ENCODE measurements at regions not wholly inside any gene's neighbourhood (a gene's known extent, or its start where the extent isn't known, plus 50 kb on each side); places are given as distances from the start of the nearest gene placed in this dataset.

GRCh38 chr1:98084188-98084587 is 163.4 kb upstream of the DPYD start:
- no peak for TF ChIP-seq CTCF (IDR thresholded peaks at IDR 0.05; ENCODE audit: low read depth, low read length, missing control alignments)

DNA sequence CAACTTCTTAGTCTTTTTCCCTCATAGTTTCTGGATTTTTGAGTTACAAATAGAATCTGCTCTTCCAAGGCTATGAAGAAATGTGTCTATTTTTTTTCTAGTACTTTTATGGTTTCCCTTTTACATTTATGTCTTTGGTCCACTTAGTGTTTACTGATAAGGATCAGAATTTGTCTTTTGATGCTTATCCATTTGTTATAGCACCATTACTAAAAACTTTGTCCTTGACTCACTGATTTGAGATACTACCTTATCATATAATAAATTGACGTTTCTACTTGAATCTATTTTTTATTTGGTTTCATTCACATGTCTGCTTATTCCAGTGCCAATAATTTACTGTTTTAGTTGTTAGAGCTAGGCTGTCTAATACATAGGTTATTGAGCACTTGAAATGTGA is 161.1 kb upstream of the DPYD start:
- in situ Hi-C loops (cut with HindIII; ENCODE audit: low sequenced_read_pairs) = no loop called here
- no peak overlapping the region for H3K4me3 ChIP-seq (ENCODE audit: low read depth, low read length)
- no peak for DNase-seq (ENCODE audit: low read depth)
- no peak for TF ChIP-seq CTCF (IDR thresholded peaks at IDR 0.05; ENCODE audit: low read depth, low read length, missing control alignments)

More at GRCh38 chr1:98084188-98084587, 163.4 kb upstream of the DPYD start:
- in situ Hi-C loops (cut with HindIII; ENCODE audit: low sequenced_read_pairs) = no loop called here
- no peak overlapping the region for H3K4me3 ChIP-seq (ENCODE audit: low read depth, low read length)
- DNase-seq (ENCODE audit: low read depth) = no peak

GRCh38 chr1:98078596-98078995 is 157.8 kb upstream of the DPYD start:
- in situ Hi-C loops (cut with HindIII; ENCODE audit: low sequenced_read_pairs) = no loop called here
- H3K4me3 ChIP-seq (ENCODE audit: low read depth, low read length) = no peak overlapping the region
- DNase-seq (ENCODE audit: low read depth) = no peak
- TF ChIP-seq CTCF (IDR thresholded peaks at IDR 0.05; ENCODE audit: low read depth, low read length, missing control alignments) = no peak

DNA sequence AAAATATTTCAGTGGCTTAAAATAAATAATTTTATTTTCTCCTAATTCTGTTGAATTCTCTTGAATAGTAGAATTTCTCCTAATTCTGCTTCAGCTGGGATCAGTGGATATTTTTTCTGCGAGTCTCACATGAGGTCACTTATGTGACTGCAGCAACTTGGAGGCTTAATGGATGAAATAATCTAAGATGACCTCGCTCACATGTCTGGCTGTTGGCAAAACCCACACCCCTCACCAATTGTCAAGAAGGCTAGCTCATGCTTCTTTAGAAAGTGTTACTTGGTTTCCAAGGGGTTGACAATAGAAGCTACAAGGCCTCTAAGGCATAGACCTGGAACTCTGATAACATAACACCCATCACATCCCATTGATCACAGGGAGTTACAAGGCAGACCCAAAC is 156.9 kb upstream of the DPYD start:
- no peak for TF ChIP-seq CTCF (IDR thresholded peaks at IDR 0.05; ENCODE audit: low read depth, low read length, missing control alignments)
- no peak overlapping the region for H3K4me3 ChIP-seq (ENCODE audit: low read depth, low read length)
- no peak for DNase-seq (ENCODE audit: low read depth)
- in situ Hi-C loops (cut with HindIII; ENCODE audit: low sequenced_read_pairs) = no loop called here

DNA sequence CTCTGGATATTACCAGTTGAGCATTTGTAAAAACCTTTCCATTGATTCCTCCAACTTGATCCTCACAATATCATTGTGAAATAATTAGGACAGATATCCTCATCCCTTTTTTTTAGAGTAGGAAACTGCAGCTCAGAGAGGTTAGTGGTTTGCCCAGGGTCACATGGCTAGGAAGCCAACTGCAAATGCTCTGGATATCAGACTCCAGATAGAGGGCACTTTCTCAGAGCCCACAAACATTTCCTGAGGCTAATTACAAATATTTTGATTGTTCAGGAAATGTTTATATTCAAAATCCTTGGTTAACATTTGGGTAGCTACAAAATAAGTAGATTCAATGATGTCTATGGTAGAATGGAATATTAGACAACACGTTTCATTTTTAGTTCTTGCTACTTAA is 154.8 kb upstream of the DPYD start:
- no peak for TF ChIP-seq CTCF (IDR thresholded peaks at IDR 0.05; ENCODE audit: low read depth, low read length, missing control alignments)
- DNase-seq (ENCODE audit: low read depth) = no peak
- in situ Hi-C loops (cut with HindIII; ENCODE audit: low sequenced_read_pairs) = no loop called here
- H3K4me3 ChIP-seq (ENCODE audit: low read depth, low read length) = no peak overlapping the region

- DNase-seq (ENCODE audit: low read depth) = no peak
- H3K4me3 ChIP-seq (ENCODE audit: low read depth, low read length) = no peak overlapping the region
- no peak for TF ChIP-seq CTCF (IDR thresholded peaks at IDR 0.05; ENCODE audit: low read depth, low read length, missing control alignments)
- in situ Hi-C loops (cut with HindIII; ENCODE audit: low sequenced_read_pairs) = no loop called here
Observed at GRCh38 chr1:98073823-98074222, 153.0 kb upstream of the DPYD start.

DNA sequence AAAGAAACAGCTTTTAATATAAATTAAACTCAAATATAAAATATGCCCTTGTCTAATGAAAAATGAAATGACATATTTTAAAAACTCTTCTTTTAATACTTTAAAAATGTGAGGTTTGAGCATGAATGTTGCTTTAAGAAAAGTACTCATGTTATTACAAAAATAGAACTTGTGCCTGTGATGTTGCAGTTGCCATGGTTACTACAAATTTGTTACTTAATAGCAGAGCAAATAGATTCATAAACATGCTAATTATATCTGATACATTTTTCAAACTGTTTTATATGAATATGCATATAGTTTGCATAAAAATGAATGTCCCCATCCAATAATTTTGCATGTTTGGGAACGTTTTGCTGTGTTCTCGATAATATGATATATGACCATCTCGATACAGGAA is 152.3 kb upstream of the DPYD start:
- no peak for DNase-seq (ENCODE audit: low read depth)
- H3K4me3 ChIP-seq (ENCODE audit: low read depth, low read length) = no peak overlapping the region
- TF ChIP-seq CTCF (IDR thresholded peaks at IDR 0.05; ENCODE audit: low read depth, low read length, missing control alignments) = no peak
- in situ Hi-C loops (cut with HindIII; ENCODE audit: low sequenced_read_pairs) = no loop called here
